ENCODE measurements at regions not wholly inside any gene's neighbourhood (a gene's known extent, or its start where the extent isn't known, plus 50 kb on each side); places are given as distances from the start of the nearest gene placed in this dataset.
"Not testable (repeated sequence)": the region's sequence is repeated elsewhere in the genome, so short reads cannot be mapped to it uniquely, and the experiment has no call there.

GRCh38 chr16:16448423-16448822 is 69.5 kb downstream of the NPIPA7 start:
- not testable (repeated sequence) for DNase-seq

GRCh38 chr16:16449712-16450237 is 70.8 kb downstream of the NPIPA7 start:
- DNase-seq, result not testable (repeated sequence)

- DNase-seq, result not testable (repeated sequence)
These were observed 72.9 kb downstream of the NPIPA7 start for GRCh38 chr16:16451721-16452410.

- not testable (repeated sequence) for DNase-seq
These were observed 79.6 kb downstream of the NPIPA7 start for GRCh38 chr16:16458579-16458978.

GRCh38 chr16:16463792-16464191 is 84.9 kb downstream of the NPIPA7 start:
- DNase-seq, result not testable (repeated sequence)

GRCh38 chr16:16488919-16489318 is 110.0 kb downstream of the NPIPA7 start:
- DNase-seq, result not testable (repeated sequence)

- DNase-seq, result not testable (repeated sequence)
These were observed 110.5 kb downstream of the NPIPA7 start for GRCh38 chr16:16489466-16489865.

GRCh38 chr16:16494114-16494513 is 115.2 kb downstream of the NPIPA7 start:
- not testable (repeated sequence) for DNase-seq

GRCh38 chr16:16494998-16495397 is 116.1 kb downstream of the NPIPA7 start:
- not testable (repeated sequence) for DNase-seq

GRCh38 chr16:16499875-16500274 is 120.9 kb downstream of the NPIPA7 start:
- DNase-seq, result not testable (repeated sequence)

- DNase-seq, result not testable (repeated sequence)
These were observed 128.1 kb downstream of the NPIPA7 start for GRCh38 chr16:16507041-16507440.

- DNase-seq, result not testable (repeated sequence)
These were observed 129.4 kb downstream of the NPIPA7 start for GRCh38 chr16:16508344-16508743.

- not testable (repeated sequence) for DNase-seq
These were observed 140.5 kb downstream of the NPIPA7 start for GRCh38 chr16:16519395-16519794.

GRCh38 chr16:16521239-16522002 is 142.5 kb downstream of the NPIPA7 start:
- DNase-seq, result not testable (repeated sequence)

GRCh38 chr16:16526998-16527397 is 148.1 kb downstream of the NPIPA7 start:
- not testable (repeated sequence) for DNase-seq

- not testable (repeated sequence) for DNase-seq
These were observed 151.8 kb downstream of the NPIPA7 start for GRCh38 chr16:16530744-16531143.

GRCh38 chr16:16535565-16535964 is 156.6 kb downstream of the NPIPA7 start:
- not testable (repeated sequence) for DNase-seq

GRCh38 chr16:16536151-16536550 is 157.2 kb downstream of the NPIPA7 start:
- not testable (repeated sequence) for DNase-seq

GRCh38 chr16:16549710-16550109 is 170.8 kb downstream of the NPIPA7 start:
- DNase-seq, result not testable (repeated sequence)

GRCh38 chr16:16550824-16551223 is 171.9 kb downstream of the NPIPA7 start:
- DNase-seq, result not testable (repeated sequence)

- DNase-seq, result not testable (repeated sequence)
These were observed 173.9 kb downstream of the NPIPA7 start for GRCh38 chr16:16552819-16553340.

GRCh38 chr16:16559179-16559740 is 180.3 kb downstream of the NPIPA7 start:
- DNase-seq, result not testable (repeated sequence)

GRCh38 chr16:16561532-16561931 is 182.6 kb downstream of the NPIPA7 start:
- DNase-seq, result not testable (repeated sequence)

Data from right forelimb (tissue), 1 donor.